ENCODE measurements at regions not wholly inside any gene's neighbourhood (a gene's known extent, or its start where the extent isn't known, plus 50 kb on each side); places are given as distances from the start of the nearest gene placed in this dataset.
"Not testable (repeated sequence)": the region's sequence is repeated elsewhere in the genome, so short reads cannot be mapped to it uniquely, and the experiment has no call there.

- no peak for DNase-seq
- H3K27me3 Mint-ChIP-seq: no peaks in the 10 kb centered on the region
- peaks cover 35% of the 10 kb centered on the region for H3K9me3 Mint-ChIP-seq
- H3K4me1 Mint-ChIP-seq: peaks cover 7% of the 10 kb centered on the region
- no peak overlapping the region for H3K27ac Mint-ChIP-seq
- peaks cover 15% of the 10 kb centered on the region for H3K36me3 Mint-ChIP-seq
- CTCF ChIA-PET: interaction anchor here (1.4 kb wide), 1 partner anchor 10 kb away, joined by 5 read pairs; no protein-coding TSS in a partner anchor
- H3K4me3 Mint-ChIP-seq: no peak overlapping the region
Measured at GRCh38 chr6:25156123-25156522, 123.1 kb upstream of the CARMIL1 start.

GRCh38 chr6:25157183-25157582 is 122.0 kb upstream of the CARMIL1 start:
- Mint-ChIP-seq H3K27me3 (no peaks in the 10 kb centered on the region), H3K4me3 (no peak overlapping the region), H3K4me1 (peaks cover 7% of the 10 kb centered on the region), H3K27ac (no peak overlapping the region), H3K36me3 (peaks cover 14% of the 10 kb centered on the region), H3K9me3 (peaks cover 35% of the 10 kb centered on the region)
- CTCF ChIA-PET: interaction anchor here (1.4 kb wide), 1 partner anchor 11 kb away, joined by 5 read pairs; no protein-coding TSS in a partner anchor
- DNase-seq: no peak

DNA sequence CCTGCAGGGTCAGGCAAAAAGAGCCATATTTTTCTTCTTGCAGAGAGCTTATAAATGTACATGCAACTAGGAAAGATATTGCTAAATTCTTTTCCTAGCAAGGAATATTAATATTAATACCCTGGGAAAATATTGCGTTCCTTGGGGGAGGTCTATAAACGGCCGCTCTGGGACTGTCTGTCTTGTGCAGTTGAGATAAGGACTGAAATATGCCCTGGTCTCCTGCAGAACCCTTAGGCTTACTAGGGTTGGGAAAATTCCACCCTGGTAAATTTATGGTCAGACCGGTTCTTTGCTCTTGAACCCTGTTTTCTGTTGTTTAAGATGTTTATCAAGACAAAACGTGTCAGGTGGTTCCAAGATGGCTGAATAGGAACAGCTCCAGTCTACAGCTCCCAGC is 121.3 kb upstream of the CARMIL1 start:
- Mint-ChIP-seq H3K27me3 (no peaks in the 10 kb centered on the region), H3K36me3 (peaks cover 14% of the 10 kb centered on the region), H3K4me1 (peaks cover 7% of the 10 kb centered on the region), H3K4me3 (no peak overlapping the region), H3K27ac (no peak overlapping the region), H3K9me3 (peaks cover 34% of the 10 kb centered on the region)
- CTCF ChIA-PET: no interaction called here
- DNase-seq: no peak

DNA sequence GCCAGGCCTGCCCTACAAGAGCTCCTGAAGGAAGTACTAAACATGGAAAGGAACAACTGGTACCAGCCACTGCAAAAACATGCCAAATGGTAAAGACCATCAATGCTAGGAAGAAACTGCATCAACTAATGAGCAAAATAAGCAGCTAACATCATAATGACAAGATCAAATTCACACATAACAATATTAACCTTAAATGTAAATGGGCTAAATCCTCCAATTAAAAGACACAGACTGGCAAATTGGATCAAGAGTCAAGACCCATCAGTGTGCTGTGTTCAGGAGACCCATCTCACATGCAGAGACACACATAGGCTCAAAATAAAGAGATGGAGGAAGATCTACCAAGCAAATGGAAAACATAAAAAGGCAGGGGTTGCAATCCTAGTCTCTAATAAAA is 119.0 kb upstream of the CARMIL1 start:
- DNase-seq, H3K4me1 Mint-ChIP-seq, H3K4me3 Mint-ChIP-seq, CTCF ChIA-PET, H3K27me3 Mint-ChIP-seq: not testable (repeated sequence)
- Mint-ChIP-seq H3K36me3 (peaks cover 17% of the 10 kb centered on the region), H3K27ac (peak overlapping the region; percentile 21), H3K9me3 (peaks cover 37% of the 10 kb centered on the region)

GRCh38 chr6:25165177-25165576 is 114.0 kb upstream of the CARMIL1 start:
- no peak overlapping the region for H3K4me3 Mint-ChIP-seq
- peaks cover 31% of the 10 kb centered on the region for H3K4me1 Mint-ChIP-seq
- H3K27me3 Mint-ChIP-seq: peaks cover 5% of the 10 kb centered on the region
- H3K36me3 Mint-ChIP-seq: peaks cover 5% of the 10 kb centered on the region
- H3K9me3 Mint-ChIP-seq: peaks cover 12% of the 10 kb centered on the region
- DNase-seq: no peak
- H3K27ac Mint-ChIP-seq: no peak overlapping the region
- CTCF ChIA-PET: interaction anchor here (0.8 to 1.2 kb wide), 3 partner anchors 9 to 30 kb away, joined by 3 to 4 read pairs (median 3); no protein-coding TSS in a partner anchor

DNA sequence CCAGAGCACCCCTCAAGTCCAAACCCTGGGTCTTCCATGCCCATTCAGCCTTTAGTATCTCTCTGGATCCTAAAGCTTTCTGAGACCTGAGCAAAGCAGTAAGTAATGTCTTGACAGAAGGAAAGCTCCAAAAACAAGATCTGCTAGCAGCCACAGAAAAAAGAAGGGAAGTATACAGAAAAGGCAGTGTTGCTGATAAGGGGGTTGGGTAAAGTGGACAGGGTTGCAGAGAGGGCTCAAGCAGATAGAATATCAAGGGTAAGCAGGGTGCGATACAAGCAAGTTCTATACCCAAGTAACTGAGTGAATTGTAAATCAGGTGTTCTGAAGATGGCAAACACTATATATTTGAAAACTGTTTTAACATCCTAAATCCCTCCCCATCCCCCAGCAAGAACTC is 113.4 kb upstream of the CARMIL1 start:
- DNase-seq: no peak
- Mint-ChIP-seq H3K27ac (peak overlapping the region; percentile 21), H3K9me3 (peaks cover 8% of the 10 kb centered on the region), H3K4me1 (peaks cover 33% of the 10 kb centered on the region), H3K27me3 (peaks cover 5% of the 10 kb centered on the region), H3K36me3 (peaks cover 3% of the 10 kb centered on the region), H3K4me3 (peak overlapping the region; percentile 14)
- CTCF ChIA-PET: interaction anchor here (0.8 to 1.2 kb wide), 3 partner anchors 8 to 30 kb away, joined by 3 to 4 read pairs (median 3); no protein-coding TSS in a partner anchor

GRCh38 chr6:25166955-25167748 is 112.0 kb upstream of the CARMIL1 start:
- CTCF ChIA-PET: interaction anchor here (1.1 kb wide), 1 partner anchor 29 kb away, joined by 4 read pairs; no protein-coding TSS in a partner anchor
- Mint-ChIP-seq H3K27me3 (peaks cover 5% of the 10 kb centered on the region), H3K4me3 (no peak overlapping the region), H3K9me3 (peaks cover 6% of the 10 kb centered on the region), H3K4me1 (peaks cover 39% of the 10 kb centered on the region), H3K27ac (peak overlapping the region; percentile 70), H3K36me3 (peaks cover 3% of the 10 kb centered on the region)
- DNase-seq: no peak

- H3K4me3 Mint-ChIP-seq: no peak overlapping the region
- H3K9me3 Mint-ChIP-seq: peaks cover 6% of the 10 kb centered on the region
- DNase-seq: no peak
- CTCF ChIA-PET: interaction anchor here (1.1 kb wide), 1 partner anchor 30 kb away, joined by 4 read pairs; no protein-coding TSS in a partner anchor
- H3K4me1 Mint-ChIP-seq: peaks cover 42% of the 10 kb centered on the region
- peaks cover 6% of the 10 kb centered on the region for H3K36me3 Mint-ChIP-seq
- no peak overlapping the region for H3K27ac Mint-ChIP-seq
- peaks cover 5% of the 10 kb centered on the region for H3K27me3 Mint-ChIP-seq
Measured at GRCh38 chr6:25167961-25168360, 111.2 kb upstream of the CARMIL1 start.

GRCh38 chr6:25168637-25169036 is 110.5 kb upstream of the CARMIL1 start:
- DNase-seq: no peak
- H3K27me3 Mint-ChIP-seq: peaks cover 5% of the 10 kb centered on the region
- no peak overlapping the region for H3K4me3 Mint-ChIP-seq
- H3K4me1 Mint-ChIP-seq: peaks cover 43% of the 10 kb centered on the region
- no peak overlapping the region for H3K27ac Mint-ChIP-seq
- H3K9me3 Mint-ChIP-seq: peaks cover 6% of the 10 kb centered on the region
- CTCF ChIA-PET: no interaction called here
- peaks cover 7% of the 10 kb centered on the region for H3K36me3 Mint-ChIP-seq

- Mint-ChIP-seq H3K36me3 (peaks cover 4% of the 10 kb centered on the region), H3K27me3 (peaks cover 5% of the 10 kb centered on the region), H3K4me1 (peaks cover 41% of the 10 kb centered on the region), H3K9me3 (peaks cover 2% of the 10 kb centered on the region), H3K4me3 (no peak overlapping the region), H3K27ac (no peak overlapping the region)
- CTCF ChIA-PET: no interaction called here
- DNase-seq: no peak
Measured at GRCh38 chr6:25169553-25169952, 109.6 kb upstream of the CARMIL1 start.

- DNase-seq: no peak
- peaks cover 43% of the 10 kb centered on the region for H3K4me1 Mint-ChIP-seq
- CTCF ChIA-PET: no interaction called here
- H3K27me3 Mint-ChIP-seq: peaks cover 5% of the 10 kb centered on the region
- no peak overlapping the region for H3K4me3 Mint-ChIP-seq
- no peaks in the 10 kb centered on the region for H3K9me3 Mint-ChIP-seq
- no peak overlapping the region for H3K27ac Mint-ChIP-seq
- peaks cover 4% of the 10 kb centered on the region for H3K36me3 Mint-ChIP-seq
Measured at GRCh38 chr6:25169961-25170360, 109.2 kb upstream of the CARMIL1 start.

- DNase-seq: no peak
- H3K36me3 Mint-ChIP-seq: peaks cover 4% of the 10 kb centered on the region
- H3K27ac Mint-ChIP-seq: no peak overlapping the region
- peaks cover 5% of the 10 kb centered on the region for H3K27me3 Mint-ChIP-seq
- H3K4me1 Mint-ChIP-seq: peaks cover 42% of the 10 kb centered on the region
- H3K9me3 Mint-ChIP-seq: no peaks in the 10 kb centered on the region
- CTCF ChIA-PET: interaction anchor here (0.6 kb wide), 1 partner anchor 18 kb away, joined by 3 read pairs; no protein-coding TSS in a partner anchor
- H3K4me3 Mint-ChIP-seq: no peak overlapping the region
Measured at GRCh38 chr6:25170640-25171039, 108.5 kb upstream of the CARMIL1 start.

GRCh38 chr6:25171301-25171700 is 107.9 kb upstream of the CARMIL1 start:
- Mint-ChIP-seq H3K4me1 (peaks cover 40% of the 10 kb centered on the region), H3K4me3 (no peak overlapping the region), H3K27ac (no peak overlapping the region), H3K27me3 (peaks cover 5% of the 10 kb centered on the region), H3K9me3 (no peaks in the 10 kb centered on the region), H3K36me3 (peaks cover 4% of the 10 kb centered on the region)
- DNase-seq: no peak
- CTCF ChIA-PET: interaction anchor here (0.6 to 1.3 kb wide), 2 partner anchors 10 to 17 kb away, joined by 3 read pairs; no protein-coding TSS in a partner anchor

- DNase-seq: no peak
- peaks cover 5% of the 10 kb centered on the region for H3K27me3 Mint-ChIP-seq
- no peak overlapping the region for H3K27ac Mint-ChIP-seq
- H3K4me3 Mint-ChIP-seq: no peak overlapping the region
- CTCF ChIA-PET: interaction anchor here (6.1 kb wide), 1 partner anchor 34 kb away, joined by 25 read pairs; no protein-coding TSS in a partner anchor
- H3K4me1 Mint-ChIP-seq: peaks cover 30% of the 10 kb centered on the region
- no peaks in the 10 kb centered on the region for H3K9me3 Mint-ChIP-seq
- H3K36me3 Mint-ChIP-seq: peaks cover 4% of the 10 kb centered on the region
Measured at GRCh38 chr6:25172819-25173218, 106.4 kb upstream of the CARMIL1 start.

- CTCF ChIA-PET: interaction anchor here (0.8 to 6.1 kb wide), 2 partner anchors 8 to 35 kb away, joined by 3 to 25 read pairs; no protein-coding TSS in a partner anchor
- Mint-ChIP-seq H3K4me3 (no peak overlapping the region), H3K27me3 (peaks cover 5% of the 10 kb centered on the region), H3K36me3 (peaks cover 4% of the 10 kb centered on the region), H3K9me3 (no peaks in the 10 kb centered on the region), H3K27ac (no peak overlapping the region), H3K4me1 (peaks cover 27% of the 10 kb centered on the region)
- DNase-seq: no peak
Measured at GRCh38 chr6:25173246-25173645, 105.9 kb upstream of the CARMIL1 start.

Measured in activated naive CD4-positive, alpha-beta T cell treated with anti-CD3 and anti-CD28 coated beads, Interleukin-2, amount 10 ng/mL, durations not matched to agents 7 days and 5 days (primary cell).